ENCODE measurements at regions not wholly inside any gene's neighbourhood (a gene's known extent, or its start where the extent isn't known, plus 50 kb on each side); places are given as distances from the start of the nearest gene placed in this dataset.

- no peak for TF ChIP-seq CTCF (IDR thresholded peaks at IDR 0.05; ENCODE audit: low read depth, low read length, missing input control)
- TF ChIP-seq, protein P1, sequence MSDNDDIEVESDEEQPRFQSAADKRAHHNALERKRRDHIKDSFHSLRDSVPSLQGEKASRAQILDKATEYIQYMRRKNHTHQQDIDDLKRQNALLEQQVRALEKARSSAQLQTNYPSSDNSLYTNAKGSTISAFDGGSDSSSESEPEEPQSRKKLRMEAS (IDR thresholded peaks at IDR 0.05), result no peak
- TF ChIP-seq JUND (IDR thresholded peaks at IDR 0.05), result no peak
- TF ChIP-seq, protein P2, sequence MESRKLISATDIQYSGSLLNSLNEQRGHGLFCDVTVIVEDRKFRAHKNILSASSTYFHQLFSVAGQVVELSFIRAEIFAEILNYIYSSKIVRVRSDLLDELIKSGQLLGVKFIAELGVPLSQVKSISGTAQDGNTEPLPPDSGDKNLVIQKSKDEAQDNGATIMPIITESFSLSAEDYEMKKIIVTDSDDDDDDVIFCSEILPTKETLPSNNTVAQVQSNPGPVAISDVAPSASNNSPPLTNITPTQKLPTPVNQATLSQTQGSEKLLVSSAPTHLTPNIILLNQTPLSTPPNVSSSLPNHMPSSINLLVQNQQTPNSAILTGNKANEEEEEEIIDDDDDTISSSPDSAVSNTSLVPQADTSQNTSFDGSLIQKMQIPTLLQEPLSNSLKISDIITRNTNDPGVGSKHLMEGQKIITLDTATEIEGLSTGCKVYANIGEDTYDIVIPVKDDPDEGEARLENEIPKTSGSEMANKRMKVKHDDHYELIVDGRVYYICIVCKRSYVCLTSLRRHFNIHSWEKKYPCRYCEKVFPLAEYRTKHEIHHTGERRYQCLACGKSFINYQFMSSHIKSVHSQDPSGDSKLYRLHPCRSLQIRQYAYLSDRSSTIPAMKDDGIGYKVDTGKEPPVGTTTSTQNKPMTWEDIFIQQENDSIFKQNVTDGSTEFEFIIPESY (IDR thresholded peaks at IDR 0.05), result no peak
- no peak for TF ChIP-seq RAD21 (IDR thresholded peaks at IDR 0.05)
- no peak for TF ChIP-seq GABPA (IDR thresholded peaks at IDR 0.05 in 1 of 2, conservative IDR thresholded peaks at IDR 0.05 in 1 of 2)
- TF ChIP-seq TAF1 (conservative IDR thresholded peaks at IDR 0.05), result no peak
- TF ChIP-seq, protein P3, sequence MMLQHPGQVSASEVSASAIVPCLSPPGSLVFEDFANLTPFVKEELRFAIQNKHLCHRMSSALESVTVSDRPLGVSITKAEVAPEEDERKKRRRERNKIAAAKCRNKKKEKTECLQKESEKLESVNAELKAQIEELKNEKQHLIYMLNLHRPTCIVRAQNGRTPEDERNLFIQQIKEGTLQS (IDR thresholded peaks at IDR 0.05), result no peak
- no peak for TF ChIP-seq EGR1 (IDR thresholded peaks at IDR 0.05; ENCODE audit: low read depth in 2 of 2)
- TF ChIP-seq SP1 (IDR thresholded peaks at IDR 0.05), result no peak
- TF ChIP-seq, protein P4, sequence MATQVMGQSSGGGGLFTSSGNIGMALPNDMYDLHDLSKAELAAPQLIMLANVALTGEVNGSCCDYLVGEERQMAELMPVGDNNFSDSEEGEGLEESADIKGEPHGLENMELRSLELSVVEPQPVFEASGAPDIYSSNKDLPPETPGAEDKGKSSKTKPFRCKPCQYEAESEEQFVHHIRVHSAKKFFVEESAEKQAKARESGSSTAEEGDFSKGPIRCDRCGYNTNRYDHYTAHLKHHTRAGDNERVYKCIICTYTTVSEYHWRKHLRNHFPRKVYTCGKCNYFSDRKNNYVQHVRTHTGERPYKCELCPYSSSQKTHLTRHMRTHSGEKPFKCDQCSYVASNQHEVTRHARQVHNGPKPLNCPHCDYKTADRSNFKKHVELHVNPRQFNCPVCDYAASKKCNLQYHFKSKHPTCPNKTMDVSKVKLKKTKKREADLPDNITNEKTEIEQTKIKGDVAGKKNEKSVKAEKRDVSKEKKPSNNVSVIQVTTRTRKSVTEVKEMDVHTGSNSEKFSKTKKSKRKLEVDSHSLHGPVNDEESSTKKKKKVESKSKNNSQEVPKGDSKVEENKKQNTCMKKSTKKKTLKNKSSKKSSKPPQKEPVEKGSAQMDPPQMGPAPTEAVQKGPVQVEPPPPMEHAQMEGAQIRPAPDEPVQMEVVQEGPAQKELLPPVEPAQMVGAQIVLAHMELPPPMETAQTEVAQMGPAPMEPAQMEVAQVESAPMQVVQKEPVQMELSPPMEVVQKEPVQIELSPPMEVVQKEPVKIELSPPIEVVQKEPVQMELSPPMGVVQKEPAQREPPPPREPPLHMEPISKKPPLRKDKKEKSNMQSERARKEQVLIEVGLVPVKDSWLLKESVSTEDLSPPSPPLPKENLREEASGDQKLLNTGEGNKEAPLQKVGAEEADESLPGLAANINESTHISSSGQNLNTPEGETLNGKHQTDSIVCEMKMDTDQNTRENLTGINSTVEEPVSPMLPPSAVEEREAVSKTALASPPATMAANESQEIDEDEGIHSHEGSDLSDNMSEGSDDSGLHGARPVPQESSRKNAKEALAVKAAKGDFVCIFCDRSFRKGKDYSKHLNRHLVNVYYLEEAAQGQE (IDR thresholded peaks at IDR 0.05), result no peak
- TF ChIP-seq RXRA (IDR thresholded peaks at IDR 0.05), result no peak
- TF ChIP-seq YY1 (IDR thresholded peaks at IDR 0.05), result no peak
- no peak for TF ChIP-seq HNF4G (IDR thresholded peaks at IDR 0.05)
These were observed 368.9 kb upstream of the HS6ST1 start for GRCh38 chr2:128687565-128687964.

Data from liver (tissue), 3 donors.